H1 (cell line): ENCODE measurements at regions not wholly inside any gene's neighbourhood (a gene's known extent, or its start where the extent isn't known, plus 50 kb on each side); places are given as distances from the start of the nearest gene placed in this dataset.

Source experiments
- CTCF ChIA-PET: fragments of 300-600 bp; sonication (Branson Sonifier 250); formaldehyde crosslinking; loops from one replicate; lab custom pipeline; 2021; ENCODE audit not compliant: partially characterized antibody; lab: Charles Lee
- POLR2A ChIA-PET: fragments of 300-600 bp; sonication (Branson Sonifier 250); formaldehyde crosslinking; loops from one replicate; lab custom pipeline; 2021; ENCODE audit warnings: inconsistent platforms; ENCODE audit not compliant: partially characterized antibody; lab: Charles Lee
- DNase-seq, 2 experiments: peaks; one replicate each; pipeline versions ENCODE4 v3.0.0 to v3.0.0-alpha.2; 2010 to 2022; ENCODE audit warnings: low spot score in 2 of 2, low read depth in 1 of 2, mixed read lengths in 1 of 2
- FAIRE-seq: peaks from 2 replicates; lab custom pipeline; 2011; peaks lifted over from hg19 to GRCh38; lab: Jason Lieb, UNC
- H2AFZ ChIP-seq: 2 replicates; pipeline ENCODE4 v1.8.1; 2012; ENCODE audit warnings: low read length, inconsistent platforms
- H2AK5ac ChIP-seq: 2 replicates; pipeline ENCODE4 v1.6.1; 2013; ENCODE audit warnings: low read depth, low read length
- H2BK120ac ChIP-seq: replicated peaks from 2 replicates; pipeline ENCODE3; 2013; ENCODE audit warnings: low read depth, low read length, inconsistent platforms
- H2BK12ac ChIP-seq: 2 replicates; pipeline ENCODE4 v1.6.1; 2013; ENCODE audit warnings: low read depth, low read length
- H2BK15ac ChIP-seq: 2 replicates; pipeline ENCODE4 v1.6.1; 2013; ENCODE audit warnings: low read length
- H2BK20ac ChIP-seq: 2 replicates; pipeline ENCODE4 v1.6.1; 2013; ENCODE audit warnings: low read length
- H2BK5ac ChIP-seq: 2 replicates; pipeline ENCODE4 v1.6.1; 2013; ENCODE audit warnings: low read depth, low read length
- H3K14ac ChIP-seq: 2 replicates; pipeline ENCODE4 v1.6.1; 2013; ENCODE audit warnings: inconsistent platforms; ENCODE audit not compliant: insufficient read length
- H3K18ac ChIP-seq: 2 replicates; pipeline ENCODE4 v1.6.1; 2013; ENCODE audit warnings: low read length; ENCODE audit errors: extremely low read depth
- H3K23ac ChIP-seq: 2 replicates; pipeline ENCODE4 v1.6.1; 2013; ENCODE audit warnings: inconsistent platforms; ENCODE audit not compliant: insufficient read length
- H3K23me2 ChIP-seq: 2 replicates; pipeline ENCODE4 v1.6.1; 2013; ENCODE audit warnings: low read depth, low read length
- H3K27ac ChIP-seq: 2 replicates; pipeline ENCODE4 v1.6.1; 2011; ENCODE audit warnings: low read depth, low read length, inconsistent platforms
- H3K27me3 ChIP-seq, 4 experiments: replicated peaks in 1 of 4; 1 replicate in 1 of 4; 2 replicates in 3 of 4; pipeline versions ENCODE4 v1.6.1 to v1.8.1; 2011 to 2013; ENCODE audit warnings: low read length in 3 of 4, mild to moderate bottlenecking in 3 of 4, inconsistent platforms in 2 of 4, mixed read lengths in 2 of 4, moderate library complexity in 1 of 4; ENCODE audit not compliant: control insufficient read depth in 3 of 4, insufficient read depth in 3 of 4; ENCODE audit errors: extremely low read depth in 1 of 4
- H3K36me3 ChIP-seq, 4 experiments: 2 replicates each; pipeline versions ENCODE4 v1.6.1 to v1.8.1; 2011 to 2013; ENCODE audit warnings: mild to moderate bottlenecking in 4 of 4, low read length in 3 of 4, moderate library complexity in 2 of 4, control low read depth in 1 of 4, inconsistent platforms in 1 of 4; ENCODE audit not compliant: insufficient read depth in 4 of 4, control insufficient read depth in 2 of 4
- H3K4ac ChIP-seq: replicated peaks from 2 replicates; pipeline ENCODE3; 2013; ENCODE audit warnings: low read length, low read depth, mixed read lengths, inconsistent platforms; ENCODE audit not compliant: insufficient read length
- H3K4me1 ChIP-seq, 4 experiments: replicated peaks in 1 of 4; 1 replicate in 1 of 4; 2 replicates in 3 of 4; pipeline versions ENCODE4 v1.6.1 to v1.8.1; 2011 to 2013; ENCODE audit warnings: low read length in 3 of 4, inconsistent platforms in 2 of 4, mixed read lengths in 1 of 4; ENCODE audit not compliant: insufficient read depth in 4 of 4, control insufficient read depth in 3 of 4
- H3K4me2 ChIP-seq, 2 experiments: 2 replicates each; pipeline versions ENCODE4 v1.6.1 to v1.8.1; 2011 to 2013; ENCODE audit warnings: low read depth in 2 of 2, low read length in 2 of 2, control low read depth in 1 of 2, inconsistent platforms in 1 of 2, mild to moderate bottlenecking in 1 of 2; ENCODE audit not compliant: insufficient read depth in 1 of 2
- H3K4me3 ChIP-seq, 4 experiments: fragments of 200-600, 300-600 bp in 1 of 4; sonication (generic), shearing (Covaris generic), sonication (Bioruptor Twin) in 1 of 4; 2 replicates each; pipeline versions ENCODE4 v1.5.1 to v1.8.1; 2011 to 2016; ENCODE audit warnings: low read length in 4 of 4, low read depth in 3 of 4, control low read depth in 2 of 4, inconsistent platforms in 2 of 4, mild to moderate bottlenecking in 2 of 4, mixed read lengths in 1 of 4, moderate library complexity in 1 of 4; ENCODE audit not compliant: insufficient read depth in 2 of 4; ENCODE audit errors: extremely low read depth in 1 of 4
- H3K56ac ChIP-seq: replicated peaks from 2 replicates; pipeline ENCODE3; 2013; ENCODE audit warnings: low read depth, mild to moderate bottlenecking, mixed read lengths, low read length, inconsistent platforms; ENCODE audit not compliant: insufficient read length
- H3K79me1 ChIP-seq: 2 replicates; pipeline ENCODE4 v1.6.1; 2013; ENCODE audit warnings: low read depth, low read length, control low read depth
- H3K79me2 ChIP-seq, 2 experiments: 2 replicates each; pipeline versions ENCODE4 v1.6.1 to v1.8.1; 2012 to 2013; ENCODE audit warnings: low read length in 2 of 2, mild to moderate bottlenecking in 2 of 2, inconsistent platforms in 1 of 2; ENCODE audit not compliant: insufficient read depth in 2 of 2, control insufficient read depth in 1 of 2
- H3K9ac ChIP-seq, 4 experiments: replicated peaks in 1 of 4; 1 replicate in 1 of 4; 2 replicates in 3 of 4; pipeline versions ENCODE4 v1.6.1 to v1.8.1; 2011 to 2013; ENCODE audit warnings: low read depth in 3 of 4, low read length in 3 of 4, control low read depth in 2 of 4, mild to moderate bottlenecking in 2 of 4, moderate library complexity in 2 of 4, inconsistent platforms in 1 of 4; ENCODE audit errors: extremely low read depth in 1 of 4
- H3K9me3 ChIP-seq, 2 experiments: 2 replicates each; pipeline versions ENCODE4 v1.6.1 to v1.8.1; 2012 to 2013; ENCODE audit warnings: mild to moderate bottlenecking in 2 of 2, moderate library complexity in 2 of 2, control low read depth in 1 of 2, inconsistent platforms in 1 of 2, low read depth in 1 of 2, low read length in 1 of 2, mixed read lengths in 1 of 2; ENCODE audit not compliant: insufficient read depth in 2 of 2
- H4K20me1 ChIP-seq, 2 experiments: replicated peaks in 1 of 2; 2 replicates each; pipeline versions ENCODE3 to v1.8.1; 2011 to 2013; ENCODE audit warnings: inconsistent platforms in 2 of 2, low read length in 2 of 2, mild to moderate bottlenecking in 1 of 2; ENCODE audit not compliant: insufficient read depth in 2 of 2, control insufficient read depth in 1 of 2
- H4K5ac ChIP-seq: 2 replicates; pipeline ENCODE4 v1.6.1; 2013; ENCODE audit warnings: low read length, low read depth, mixed read lengths, inconsistent platforms; ENCODE audit not compliant: insufficient read length
- H4K8ac ChIP-seq: 2 replicates; pipeline ENCODE4 v1.8.0; 2013; ENCODE audit warnings: mild to moderate bottlenecking, moderate library complexity, low read length, inconsistent platforms; ENCODE audit not compliant: insufficient read depth; ENCODE audit errors: extremely low read depth
- H4K91ac ChIP-seq: replicated peaks from 2 replicates; pipeline ENCODE3; 2013; ENCODE audit warnings: low read length, mixed read lengths, inconsistent platforms; ENCODE audit not compliant: insufficient read length
- CEBPB ChIP-seq: IDR thresholded peaks from 2 replicates; pipeline ENCODE4 v1.6.1; 2012; ENCODE audit warnings: low read depth, low read length
- HDAC2 ChIP-seq, 2 experiments: fragments of 300-600 bp in 1 of 2; sonication (generic) in 1 of 2; IDR thresholded peaks; 2 replicates each; pipeline ENCODE4 v1.6.1; 2011 to 2012; ENCODE audit warnings: low read depth in 2 of 2, low read length in 2 of 2, mild to moderate bottlenecking in 2 of 2, moderate library complexity in 2 of 2, borderline replicate concordance in 1 of 2, inconsistent platforms in 1 of 2
- JUND ChIP-seq: IDR thresholded peaks from 2 replicates; pipeline ENCODE4 v1.6.1; 2011; ENCODE audit warnings: mild to moderate bottlenecking, improper control_type of control experiment, low read length
- KDM5A ChIP-seq: fragments of 200-600 bp; IDR thresholded peaks from 2 replicates; pipeline ENCODE4 v1.7.1; 2012; ENCODE audit warnings: mild to moderate bottlenecking, low read length, inconsistent platforms, mixed read lengths
- RFX5 ChIP-seq: IDR thresholded peaks from 2 replicates; pipeline ENCODE4 v1.6.1; 2011; ENCODE audit warnings: low read depth, low read length, improper control_type of control experiment, borderline replicate concordance
- SUZ12 ChIP-seq: fragments of 200-600 bp; sonication (generic); IDR thresholded peaks from 2 replicates; pipeline ENCODE4 v1.6.1; 2012; ENCODE audit warnings: mild to moderate bottlenecking, inconsistent platforms, low read length, moderate library complexity, mixed read lengths
- TAF7 ChIP-seq: optimal IDR thresholded peaks from 2 replicates; pipeline ENCODE3; 2011; ENCODE audit warnings: low read depth, mild to moderate bottlenecking, inconsistent platforms, low read length, moderate library complexity, borderline replicate concordance
- ZNF274 ChIP-seq: IDR thresholded peaks from 2 replicates; pipeline ENCODE4 v1.7.0; 2012; ENCODE audit warnings: low read length, borderline replicate concordance; ENCODE audit errors: extremely low read depth
- WGBS, 2 experiments: shearing (Covaris generic) in 1 of 2; methylation state at CpG; one replicate each; pipeline versions ENCODE4 v1.1.6 to v1.1.7; 2013 to 2015; ENCODE audit warnings: low lambda C conversion rate in 2 of 2, mixed read lengths in 2 of 2, inconsistent platforms in 1 of 2, low coverage in 1 of 2, missing lambda C conversion rate in 1 of 2; ENCODE audit not compliant: insufficient replicate concordance in 2 of 2, insufficient coverage in 1 of 2, insufficient read length in 1 of 2; ENCODE audit errors: extremely low coverage in 1 of 2, missing lambda C conversion rate in 1 of 2; 5-methylcytosine and 5-hydroxymethylcytosine counted together
- TF ChIP-seq, protein P1 (sequence below): IDR thresholded peaks from 2 replicates; pipeline ENCODE4 v1.6.1; 2012; ENCODE audit warnings: inconsistent platforms
- TF ChIP-seq, protein P2 (sequence below): IDR thresholded peaks from 2 replicates; pipeline ENCODE4 v1.6.1; 2011; ENCODE audit warnings: low read depth, mild to moderate bottlenecking, low read length; ENCODE audit not compliant: insufficient read depth

DNA sequence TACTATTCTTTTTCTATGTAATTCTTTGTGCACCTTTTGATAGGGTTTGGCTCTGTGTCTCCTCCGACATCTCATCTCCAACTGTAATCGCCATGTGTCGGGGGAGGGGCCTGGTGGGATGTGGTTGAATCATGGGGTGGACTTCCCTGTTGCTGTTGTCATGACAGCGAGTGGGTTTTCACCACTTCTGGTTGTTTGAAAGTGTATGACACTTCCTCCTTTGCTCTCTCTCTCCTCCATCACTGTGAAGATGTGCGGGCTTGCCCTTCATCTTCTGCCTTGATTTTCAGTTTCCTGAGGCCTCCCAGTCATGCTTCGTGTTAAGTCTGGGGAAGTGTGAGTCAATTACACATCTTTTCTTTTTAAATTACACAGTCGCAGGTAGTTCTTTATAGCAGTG lies 225.8 kb upstream of the DPPA4 start:
- DNase-seq, result no peak
- no peak overlapping the region for H3K18ac ChIP-seq
- H3K79me1 ChIP-seq, result no peaks in the 10 kb centered on the region
- H3K36me3 ChIP-seq, result no peaks in the 10 kb centered on the region
- no peak overlapping the region for H4K8ac ChIP-seq
- no peak overlapping the region for H2BK12ac ChIP-seq
- H3K9ac ChIP-seq, result no peak overlapping the region
- H4K20me1 ChIP-seq, result no peaks in the 10 kb centered on the region
- H4K91ac ChIP-seq, result no peak overlapping the region
- no peaks in the 10 kb centered on the region for H3K23me2 ChIP-seq
- no peaks in the 10 kb centered on the region; a peak in 1 of 7 replicates for H3K27me3 ChIP-seq
- H2BK15ac ChIP-seq, result no peak overlapping the region
- no peak overlapping the region for H3K23ac ChIP-seq
- FAIRE-seq, result no peak
- no peak overlapping the region for H3K4me2 ChIP-seq
- H3K4me3 ChIP-seq, result no peak overlapping the region
- H2BK20ac ChIP-seq, result no peak overlapping the region
- H3K4ac ChIP-seq, result no peak overlapping the region
- no peak overlapping the region for H2BK120ac ChIP-seq
- no peak overlapping the region for H4K5ac ChIP-seq
- no peak overlapping the region for H3K14ac ChIP-seq
- no peaks in the 10 kb centered on the region for H3K79me2 ChIP-seq
- H3K4me1 ChIP-seq, result no peaks in the 10 kb centered on the region; a peak in 1 of 7 replicates
- no peak overlapping the region for H2BK5ac ChIP-seq
- POLR2A ChIA-PET, result no interaction called here
- no peak overlapping the region for H3K27ac ChIP-seq
- H2AK5ac ChIP-seq, result no peak overlapping the region
- no peak overlapping the region for H2AFZ ChIP-seq
- TF ChIP-seq HDAC2 (IDR thresholded peaks at IDR 0.05; ENCODE audit: borderline replicate concordance in 1 of 2, low read depth in 2 of 2, low read length in 2 of 2), result no peak
- TF ChIP-seq JUND, result no peak
- no peak for TF ChIP-seq TAF7
- TF ChIP-seq RFX5, result no peak
- TF ChIP-seq SUZ12, result no peak
- TF ChIP-seq, protein P1, sequence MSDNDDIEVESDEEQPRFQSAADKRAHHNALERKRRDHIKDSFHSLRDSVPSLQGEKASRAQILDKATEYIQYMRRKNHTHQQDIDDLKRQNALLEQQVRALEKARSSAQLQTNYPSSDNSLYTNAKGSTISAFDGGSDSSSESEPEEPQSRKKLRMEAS, result no peak
- TF ChIP-seq ZNF274, result no peak
- TF ChIP-seq CEBPB, result no peak
- TF ChIP-seq, protein P2, sequence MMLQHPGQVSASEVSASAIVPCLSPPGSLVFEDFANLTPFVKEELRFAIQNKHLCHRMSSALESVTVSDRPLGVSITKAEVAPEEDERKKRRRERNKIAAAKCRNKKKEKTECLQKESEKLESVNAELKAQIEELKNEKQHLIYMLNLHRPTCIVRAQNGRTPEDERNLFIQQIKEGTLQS, result no peak
- no peak for TF ChIP-seq KDM5A
- TF ChIP-seq, all 59 proteins: peak for 0
- 0 out of 4 replicates have a peak, but pooled peaks cover 0 to 1% of the 10 kb centered on the region in 2 experiments for H3K9me3 ChIP-seq
- CTCF ChIA-PET, result no interaction called here
- H3K56ac ChIP-seq, result no peak overlapping the region
- WGBS, 2 experiments, result 91% methylated on average over 7 of the region's 7 CpGs; no CpG with 5 or more reads in 1 of the 2 experiments
